NCI-H748 treated with DMSO at 0.1 percent for 48 hours (cell line): ENCODE measurements at regions not wholly inside any gene's neighbourhood (a gene's known extent, or its start where the extent isn't known, plus 50 kb on each side); places are given as distances from the start of the nearest gene placed in this dataset.

Experiments used
- DNase-seq: peaks from one replicate; lab custom pipeline; 2025; lab: John Stamatoyannopoulos, UW

DNA sequence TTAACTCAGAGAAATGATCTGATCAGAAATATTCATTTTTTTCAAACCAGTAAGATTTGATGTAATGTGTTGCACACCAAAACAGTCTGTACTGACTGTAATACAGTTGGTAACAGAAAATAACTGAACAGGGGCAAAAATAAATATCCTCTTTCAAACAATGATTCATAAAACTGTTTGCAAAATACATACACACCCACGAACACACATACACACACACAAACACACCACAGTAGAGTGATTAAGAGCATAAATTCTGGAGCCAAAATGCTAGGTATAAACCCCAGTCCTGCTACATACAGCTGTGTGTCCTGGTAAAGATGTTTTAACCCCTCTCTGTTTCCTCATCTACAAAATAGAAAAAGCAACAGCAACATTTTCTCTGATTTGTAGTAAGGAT is 376.6 kb downstream of the PDGFC start:
- DNase-seq: no peak

DNA sequence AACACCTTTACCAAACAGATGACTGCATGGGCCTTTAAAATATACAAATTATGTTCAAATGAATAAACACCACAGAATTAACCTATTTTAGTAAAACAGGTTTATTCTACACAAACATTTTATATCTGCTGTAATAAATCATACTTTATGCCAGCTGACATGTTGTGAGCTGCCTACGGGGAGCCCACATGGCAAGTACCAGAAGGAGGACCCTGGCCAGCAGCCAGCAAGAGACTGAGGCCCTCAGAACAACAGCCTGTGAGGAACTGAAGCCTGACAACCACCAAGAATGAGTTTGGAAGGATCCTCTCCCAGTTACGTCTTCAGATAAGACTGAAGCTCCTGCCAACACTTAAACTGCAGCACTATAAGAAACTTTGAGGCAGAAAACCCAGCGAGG is 377.0 kb downstream of the PDGFC start:
- DNase-seq: no peak

DNA sequence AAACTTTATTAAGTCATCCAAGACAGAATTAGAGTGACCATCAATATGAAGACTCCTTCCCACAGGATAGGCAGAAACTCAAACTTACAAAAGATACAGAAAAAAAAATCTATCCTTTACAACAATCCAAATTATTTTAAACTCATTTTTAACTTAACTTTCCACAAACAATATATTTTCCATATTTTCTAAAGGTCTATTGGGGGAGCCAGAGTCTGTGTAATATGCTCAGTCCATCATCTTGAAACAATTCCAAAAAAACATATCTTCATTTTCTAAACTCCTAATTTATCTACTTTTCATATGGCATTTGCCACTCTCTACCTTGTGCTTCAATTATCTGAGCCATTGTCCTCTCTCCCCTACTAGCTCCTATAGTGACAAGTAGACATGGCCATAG is 378.1 kb downstream of the PDGFC start:
- no peak for DNase-seq

DNA sequence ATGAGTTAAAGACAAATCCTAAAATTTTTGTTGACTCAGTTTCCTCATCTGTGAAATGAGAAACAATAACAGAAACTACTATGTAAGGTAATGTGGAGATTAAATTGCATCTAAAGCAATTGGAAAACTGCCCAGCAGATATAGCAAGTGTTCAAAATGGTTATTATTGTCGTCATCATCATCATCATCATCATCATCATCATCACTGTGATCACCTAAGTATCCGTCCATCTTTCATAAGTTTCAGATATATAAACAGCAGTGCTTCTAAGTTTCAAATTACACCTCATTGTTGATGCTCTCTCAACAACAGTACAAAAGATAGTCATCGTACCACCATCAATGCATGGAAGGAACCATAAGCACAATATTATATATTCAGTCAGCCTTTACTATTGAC is 379.9 kb downstream of the PDGFC start:
- DNase-seq: no peak

DNA sequence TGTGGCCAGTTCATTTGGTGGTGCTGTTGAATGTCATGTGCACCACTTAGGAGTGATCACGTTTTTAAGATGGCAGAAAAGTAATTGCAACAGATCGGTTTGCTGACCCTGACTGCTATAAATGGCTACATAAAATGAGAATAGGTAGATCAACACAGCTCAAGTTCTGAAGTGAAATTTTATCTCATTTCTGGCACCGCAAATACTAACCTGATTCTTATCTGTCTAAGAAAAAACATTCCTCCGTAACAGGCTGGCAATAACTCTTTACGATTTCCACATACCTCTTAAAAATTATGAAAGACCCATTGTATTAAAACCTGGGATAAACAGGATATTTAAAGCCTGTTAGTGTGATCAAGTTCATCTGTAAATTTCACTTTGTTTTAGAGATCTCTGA is 387.5 kb downstream of the PDGFC start:
- no peak for DNase-seq

DNA sequence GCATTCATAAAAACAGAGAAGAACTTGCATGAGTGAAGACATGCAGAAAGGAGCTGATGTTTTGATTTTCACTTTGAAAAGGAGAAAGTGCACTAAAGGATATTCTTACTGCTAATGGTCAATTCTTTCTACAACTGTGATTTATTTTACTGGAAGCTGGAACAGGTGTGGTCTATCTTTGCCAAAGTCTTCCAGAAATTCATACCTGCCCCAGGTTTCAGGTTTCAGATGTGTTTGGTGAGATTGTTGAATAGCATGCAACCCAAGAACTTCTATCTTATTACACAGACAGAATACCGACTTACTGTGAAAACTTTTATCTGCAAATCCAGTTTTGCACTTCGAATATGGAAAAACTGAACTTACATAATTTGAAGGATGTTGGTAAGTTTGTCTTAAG is 388.3 kb downstream of the PDGFC start:
- DNase-seq: no peak

DNA sequence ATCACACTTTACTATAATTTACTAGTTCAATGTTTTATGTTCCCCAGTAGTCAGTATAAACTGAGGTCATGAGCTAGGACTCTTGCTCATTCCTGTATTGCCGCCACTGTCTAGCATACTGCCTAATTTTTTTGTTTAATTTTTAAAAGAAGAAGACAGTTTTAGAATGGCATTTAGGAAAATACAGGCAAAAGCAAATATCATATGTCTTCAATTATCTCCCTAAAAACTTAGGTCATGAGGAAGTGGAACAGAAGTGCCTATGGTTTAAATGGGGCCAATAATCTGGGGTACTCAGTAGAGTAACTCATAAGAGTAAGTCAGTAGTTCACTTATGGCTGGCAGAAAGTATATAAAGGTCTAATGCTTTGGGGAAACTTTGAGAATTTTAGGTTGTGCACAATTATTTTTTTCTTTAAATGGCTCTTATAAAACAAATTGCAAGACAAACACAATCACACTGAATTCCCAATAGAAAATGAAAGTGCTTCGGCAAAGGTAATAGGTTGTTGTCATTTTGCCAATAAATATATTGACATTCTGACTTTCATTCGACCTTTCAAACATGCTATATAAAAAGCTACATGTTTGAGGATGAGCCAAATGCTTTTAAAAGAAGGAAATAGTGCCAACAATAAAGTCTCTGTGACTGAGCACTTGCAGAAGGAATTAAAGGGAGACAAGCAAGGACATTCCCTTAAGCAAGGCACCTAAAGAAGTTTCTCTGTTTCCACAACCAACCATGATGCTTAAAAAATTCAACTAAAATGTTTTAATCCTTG is 390.1 kb downstream of the PDGFC start:
- DNase-seq: peak; percentile 43

DNA sequence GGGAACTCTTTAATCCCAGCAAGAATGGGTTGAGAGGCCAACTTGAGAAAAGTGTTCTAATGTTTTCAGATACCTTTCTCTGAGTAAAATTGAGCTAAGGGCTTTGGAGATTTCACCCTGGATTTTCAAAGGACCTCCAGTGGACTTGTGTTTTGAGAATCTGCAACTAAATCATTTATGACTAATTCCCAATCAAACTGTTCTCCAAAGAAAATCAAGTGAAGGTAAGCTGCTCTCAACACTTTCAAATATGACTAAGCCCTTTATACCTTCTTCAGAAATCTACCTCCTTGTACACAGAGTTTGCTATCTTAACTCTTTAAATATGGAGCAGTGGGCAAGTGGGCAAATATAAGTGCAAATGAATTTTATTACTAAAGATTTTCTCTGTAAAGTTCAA is 392.9 kb downstream of the PDGFC start:
- no peak for DNase-seq

DNA sequence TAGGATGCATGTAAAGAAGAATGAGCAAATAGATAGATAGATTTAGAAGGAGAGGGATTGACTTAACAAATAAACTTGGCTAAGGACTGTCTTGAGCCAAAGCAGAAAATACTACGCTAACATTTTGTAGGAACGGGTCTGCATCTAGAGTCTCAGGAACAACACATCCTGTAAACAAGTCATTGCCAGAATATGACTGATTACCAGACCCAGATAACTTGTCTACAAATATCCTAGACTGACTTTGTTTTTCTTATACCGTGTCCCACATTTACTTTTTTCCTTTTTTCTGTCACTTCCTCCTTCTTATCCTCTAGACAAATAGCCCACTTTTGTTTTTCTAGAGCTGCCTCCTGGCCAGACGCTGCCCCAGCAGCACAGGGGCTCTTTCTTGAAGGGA is 393.6 kb downstream of the PDGFC start:
- no peak for DNase-seq

DNA sequence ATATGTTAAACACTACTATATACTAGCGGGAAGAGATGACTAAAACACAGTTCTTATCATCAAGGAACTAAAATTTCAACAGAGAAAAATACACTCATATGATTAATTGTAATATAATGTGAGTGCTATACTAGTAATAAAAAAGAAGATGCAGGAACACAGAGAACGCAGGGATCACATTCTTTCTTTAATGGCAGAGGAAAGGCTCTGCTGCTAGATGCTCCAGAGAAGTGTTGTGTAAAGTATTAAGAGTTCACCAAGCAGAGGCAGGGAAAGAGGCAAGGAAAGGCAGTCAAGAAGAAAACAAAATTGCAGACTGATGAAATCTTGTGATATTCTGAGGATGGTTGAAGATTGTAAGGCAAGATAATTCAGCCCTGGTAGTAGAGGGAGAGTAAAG is 394.7 kb downstream of the PDGFC start:
- no peak for DNase-seq

DNA sequence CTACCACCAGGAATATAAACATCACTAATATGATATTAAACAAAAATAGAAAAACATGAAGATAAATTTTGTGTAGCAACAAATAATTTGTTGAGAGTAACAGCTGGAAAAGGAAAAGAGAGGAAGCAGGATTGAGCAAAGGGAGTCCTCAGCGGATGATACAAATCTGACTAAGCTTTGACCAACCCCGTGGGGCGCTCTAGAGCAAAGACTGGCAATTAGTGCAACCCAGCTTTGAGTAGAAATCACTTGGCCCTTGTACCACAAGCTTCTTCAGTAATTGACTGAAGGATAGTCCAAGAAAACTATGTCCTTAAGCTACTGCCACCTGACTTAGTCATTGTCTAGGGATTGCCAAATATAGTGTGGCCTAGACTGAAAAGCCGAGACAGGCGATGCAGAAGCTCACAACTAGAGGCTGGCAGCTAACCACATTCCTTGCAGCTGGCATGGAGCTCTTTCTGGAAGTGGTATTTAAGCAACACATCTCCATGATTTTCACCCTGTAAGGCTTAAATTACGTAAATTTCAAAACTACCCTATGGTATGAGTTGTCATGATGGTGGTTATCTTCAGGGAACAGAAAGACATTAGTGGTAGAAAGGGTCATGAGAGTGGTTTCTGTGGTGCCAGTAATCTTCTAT is 396.0 kb downstream of the PDGFC start:
- no peak for DNase-seq

DNA sequence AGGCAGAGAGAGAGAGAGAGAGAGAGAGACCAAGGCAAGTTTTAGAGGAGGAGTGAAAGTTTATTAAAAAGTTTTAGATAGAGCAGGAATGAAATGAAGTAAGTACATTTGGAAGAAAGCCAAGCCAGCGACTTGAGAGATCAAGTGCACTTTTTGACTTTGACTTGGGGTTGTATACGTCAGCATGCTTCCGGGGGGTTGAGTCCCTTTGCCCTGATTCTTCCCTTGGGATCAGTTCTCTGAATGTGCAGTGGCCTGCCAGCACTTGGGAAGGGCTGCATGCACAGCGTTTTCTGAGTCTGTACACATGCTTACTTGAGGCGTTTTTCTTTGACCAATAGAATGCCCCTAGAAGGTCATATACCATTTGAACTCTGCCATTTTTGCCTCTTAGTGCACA is 400.5 kb downstream of the PDGFC start:
- no peak for DNase-seq

DNA sequence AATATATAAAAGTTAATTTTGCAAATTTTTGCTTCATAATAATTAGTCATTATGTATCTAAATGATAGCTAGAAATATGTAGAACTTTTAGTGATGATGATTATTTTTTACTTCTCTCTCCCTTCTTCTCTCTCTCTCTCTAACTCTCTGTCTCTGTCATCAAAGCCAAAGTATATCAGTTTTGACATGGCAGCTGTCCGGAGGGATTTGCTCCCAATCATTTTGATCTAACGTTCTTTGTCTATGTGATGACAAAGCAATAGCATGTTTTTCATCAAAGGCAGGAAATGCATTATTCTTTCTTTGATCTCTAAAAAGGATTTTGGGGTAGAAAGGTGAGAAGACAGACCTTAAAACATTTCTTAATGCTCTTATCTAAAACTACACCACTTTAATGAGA is 402.1 kb downstream of the PDGFC start:
- no peak for DNase-seq

DNA sequence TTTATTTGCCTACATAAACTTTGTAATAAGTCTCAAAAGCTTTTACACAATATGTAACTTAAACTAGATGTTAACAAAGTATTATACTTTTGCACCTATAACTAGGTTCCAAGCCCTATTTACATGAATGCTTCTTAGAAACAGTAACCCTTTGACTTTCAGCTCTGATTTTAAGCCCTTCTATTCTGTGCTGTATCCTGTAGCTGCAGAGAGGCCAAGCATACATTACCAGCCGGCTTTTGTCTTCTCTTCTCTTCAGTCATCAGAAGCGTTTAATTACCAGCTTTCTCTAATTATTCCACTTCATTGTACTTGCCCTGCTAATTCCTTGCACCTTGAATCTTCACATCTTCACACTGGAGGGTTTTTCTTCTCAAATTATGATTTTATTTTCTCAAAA is 403.1 kb downstream of the PDGFC start:
- DNase-seq: no peak

DNA sequence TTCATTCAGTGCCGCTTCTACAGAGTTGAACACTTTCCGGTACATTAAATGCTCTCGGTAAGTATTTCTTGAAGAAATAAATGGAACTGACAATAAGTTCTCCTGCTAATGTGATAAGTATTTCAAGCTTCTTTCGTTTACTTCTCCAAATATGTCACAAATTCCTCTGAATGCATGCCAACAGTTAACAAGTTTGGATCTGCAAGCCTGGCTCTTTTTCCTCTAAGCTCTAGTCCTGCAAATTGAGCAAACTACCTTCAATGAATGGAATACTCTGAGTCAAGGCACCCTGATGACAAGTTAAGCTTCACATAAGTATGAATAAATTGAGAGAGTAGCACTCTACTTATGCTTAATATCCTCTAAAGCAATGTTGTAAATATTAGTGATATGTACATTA is 403.6 kb downstream of the PDGFC start:
- no peak for DNase-seq

DNA sequence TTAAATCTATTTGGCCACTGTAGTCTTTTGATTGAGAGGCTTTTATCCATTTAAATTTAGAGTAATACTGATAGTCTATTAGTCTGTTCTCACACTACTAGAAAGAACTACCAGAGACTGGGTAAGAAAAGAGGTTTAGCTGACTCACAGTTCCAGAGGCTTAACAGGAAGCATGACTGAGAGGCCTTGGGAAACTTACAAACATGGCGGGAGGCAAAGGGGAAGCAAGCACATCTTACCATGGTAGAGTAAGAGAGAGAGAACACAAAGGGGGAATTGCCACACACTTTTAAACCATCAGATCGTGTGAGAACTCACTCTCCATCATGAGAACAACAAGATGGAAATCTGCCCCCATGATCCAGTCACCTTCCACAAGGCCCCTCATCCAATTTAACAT is 410.9 kb downstream of the PDGFC start:
- no peak for DNase-seq

DNA sequence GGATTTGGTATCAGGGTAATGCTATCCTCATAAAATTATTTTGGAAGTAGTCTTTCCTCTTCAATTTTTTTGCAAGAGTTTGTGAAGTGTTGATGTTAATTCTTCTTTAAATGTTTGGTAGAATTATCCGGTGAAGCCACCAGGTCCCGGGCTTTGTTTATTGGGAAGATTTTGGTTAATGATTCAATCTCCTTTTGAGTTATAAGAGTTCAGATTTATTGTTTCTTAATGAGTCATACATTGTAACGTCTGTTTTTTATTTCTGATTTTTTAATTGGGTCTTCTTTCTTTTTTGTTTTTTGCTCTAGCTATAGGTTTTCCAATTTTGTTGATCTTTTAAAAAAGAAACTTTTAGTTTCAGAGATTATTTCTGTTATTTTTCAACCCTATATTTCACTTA is 412.3 kb downstream of the PDGFC start:
- no peak for DNase-seq

DNA sequence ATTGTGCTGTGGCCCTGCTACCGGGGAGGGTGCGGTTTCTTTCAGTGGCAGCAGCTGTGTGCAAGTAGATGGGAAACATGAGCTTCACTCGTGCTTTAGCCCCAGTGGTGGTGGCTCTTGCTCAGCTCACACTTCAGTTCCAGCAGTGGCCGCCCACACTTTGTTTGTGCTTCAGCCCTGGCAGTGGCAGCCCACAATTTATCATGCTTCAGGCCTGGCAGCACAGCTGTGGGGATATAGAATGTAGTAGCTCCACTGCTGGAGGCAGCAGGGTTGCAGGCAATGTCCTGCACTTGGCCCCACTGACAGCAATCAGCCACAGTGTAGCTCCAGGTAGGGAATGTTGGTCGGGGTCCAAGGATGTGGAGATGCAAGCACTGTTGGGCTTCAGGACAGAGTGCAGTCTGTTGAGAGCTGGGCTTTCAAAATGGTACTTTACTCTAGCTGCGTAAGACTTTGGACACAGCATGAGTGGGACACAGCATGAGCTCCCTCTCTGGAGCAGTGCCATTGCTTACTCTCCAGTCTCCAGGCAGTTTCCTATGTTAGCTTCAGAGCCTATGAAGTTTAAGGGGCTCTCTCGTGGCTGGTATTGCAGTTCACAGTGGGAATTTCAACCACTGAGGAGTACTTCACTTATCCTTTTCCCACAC is 413.1 kb downstream of the PDGFC start:
- no peak for DNase-seq

DNA sequence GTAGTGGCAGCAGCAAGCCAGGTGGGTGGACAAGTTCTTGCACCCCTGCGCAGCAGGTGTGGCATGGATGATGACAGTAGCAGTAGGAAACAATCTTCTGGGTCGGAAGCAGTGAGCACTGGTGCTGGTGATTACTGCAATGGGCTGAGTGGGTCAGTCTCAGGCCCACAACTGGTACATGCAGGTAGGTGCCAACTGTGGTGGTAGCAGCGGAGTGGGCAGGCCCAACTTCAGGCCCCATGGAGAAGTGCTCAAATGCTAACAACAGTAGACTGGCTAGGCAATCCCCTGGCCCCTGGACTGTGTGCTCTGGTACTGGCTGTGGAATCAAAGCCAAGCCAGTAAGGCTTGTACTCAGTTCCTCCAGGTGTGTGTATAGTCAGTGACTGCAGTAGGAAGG is 413.7 kb downstream of the PDGFC start:
- no peak for DNase-seq

DNA sequence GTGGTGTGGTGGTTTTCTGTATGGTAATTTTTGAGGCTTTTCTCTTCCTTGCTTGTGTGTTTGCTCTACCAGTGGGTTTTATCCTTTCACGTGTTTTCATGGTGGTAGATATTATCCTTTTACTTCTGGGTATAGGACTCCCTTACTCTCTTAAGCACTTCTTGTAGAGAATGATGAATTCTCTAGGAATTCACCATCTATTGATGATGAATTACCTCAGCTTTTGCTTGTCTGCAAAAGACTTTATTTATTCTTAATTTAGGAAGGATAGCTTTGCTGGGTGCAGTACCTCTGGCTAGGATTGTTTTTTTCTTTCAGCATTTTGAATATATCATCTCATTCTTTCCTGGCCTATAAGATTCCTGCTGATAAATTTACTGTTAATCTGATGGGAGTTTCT is 415.3 kb downstream of the PDGFC start:
- no peak for DNase-seq

DNA sequence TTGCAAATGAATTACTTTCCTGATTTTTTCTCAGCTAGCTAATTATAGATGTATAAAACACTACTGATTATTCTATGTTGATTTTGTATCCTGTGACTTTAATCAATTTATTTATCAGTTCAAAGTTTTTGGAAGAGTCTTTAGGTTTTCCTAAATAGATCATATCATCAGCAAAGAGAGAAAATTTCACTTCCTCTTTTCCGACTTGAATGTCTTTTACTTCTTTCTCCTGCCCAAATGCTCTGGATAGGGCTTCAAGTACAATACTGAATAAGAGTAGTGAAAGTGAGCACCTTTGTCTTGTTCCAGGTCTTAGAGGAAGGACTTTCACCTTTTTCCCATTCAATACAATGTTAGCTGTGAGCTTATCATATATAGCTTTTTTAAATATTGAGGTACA is 417.9 kb downstream of the PDGFC start:
- no peak for DNase-seq

DNA sequence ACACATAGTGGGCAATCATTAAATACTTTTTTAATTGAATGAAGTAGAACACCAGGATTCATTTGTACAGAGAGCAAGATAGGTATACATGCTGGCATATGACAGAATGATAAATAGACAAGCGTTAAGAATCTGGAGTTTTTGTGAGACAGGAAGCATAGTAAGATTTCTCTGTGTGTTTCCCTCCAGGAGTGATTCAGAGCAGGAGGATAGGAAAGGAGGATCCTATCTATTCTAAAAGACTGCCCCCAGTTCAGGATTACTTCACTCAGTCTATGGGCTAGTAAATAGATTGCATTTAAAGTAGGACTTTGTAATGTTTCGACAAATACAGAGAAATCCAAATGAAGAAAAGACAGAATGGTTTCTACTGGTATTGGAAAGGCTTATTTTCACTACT is 423.7 kb downstream of the PDGFC start:
- no peak for DNase-seq

DNA sequence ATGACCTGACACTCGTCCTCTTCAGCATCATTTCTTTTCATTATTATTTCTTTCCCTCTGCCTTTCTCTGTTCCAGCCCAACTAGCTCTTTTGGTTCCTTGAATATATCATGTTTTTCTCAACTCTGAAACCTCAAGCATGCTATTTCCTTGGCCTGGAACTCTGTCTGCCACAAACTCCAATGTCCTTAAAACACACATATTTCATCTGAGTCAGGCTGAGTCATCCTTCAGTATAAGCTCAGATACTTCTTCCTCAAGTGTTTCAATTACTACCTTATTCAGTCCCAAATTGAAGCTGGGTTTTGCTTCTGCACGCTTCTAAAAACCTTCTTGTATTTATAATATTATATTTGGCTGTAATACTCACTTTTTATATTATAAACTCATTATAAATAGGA is 424.2 kb downstream of the PDGFC start:
- DNase-seq: no peak
